HG02763 (cell line): ENCODE measurements at regions not wholly inside any gene's neighbourhood (a gene's known extent, or its start where the extent isn't known, plus 50 kb on each side); places are given as distances from the start of the nearest gene placed in this dataset.
"Not testable (repeated sequence)": the region's sequence is repeated elsewhere in the genome, so short reads cannot be mapped to it uniquely, and the experiment has no call there.

Experiments
- ATAC-seq: cut with Tn5 transposase; IDR thresholded peaks from one replicate; pipeline ENCODE4 v1.9.1; 2021; ENCODE audit warnings: mild to moderate bottlenecking, moderate library complexity; ENCODE audit not compliant: unreplicated experiment

DNA sequence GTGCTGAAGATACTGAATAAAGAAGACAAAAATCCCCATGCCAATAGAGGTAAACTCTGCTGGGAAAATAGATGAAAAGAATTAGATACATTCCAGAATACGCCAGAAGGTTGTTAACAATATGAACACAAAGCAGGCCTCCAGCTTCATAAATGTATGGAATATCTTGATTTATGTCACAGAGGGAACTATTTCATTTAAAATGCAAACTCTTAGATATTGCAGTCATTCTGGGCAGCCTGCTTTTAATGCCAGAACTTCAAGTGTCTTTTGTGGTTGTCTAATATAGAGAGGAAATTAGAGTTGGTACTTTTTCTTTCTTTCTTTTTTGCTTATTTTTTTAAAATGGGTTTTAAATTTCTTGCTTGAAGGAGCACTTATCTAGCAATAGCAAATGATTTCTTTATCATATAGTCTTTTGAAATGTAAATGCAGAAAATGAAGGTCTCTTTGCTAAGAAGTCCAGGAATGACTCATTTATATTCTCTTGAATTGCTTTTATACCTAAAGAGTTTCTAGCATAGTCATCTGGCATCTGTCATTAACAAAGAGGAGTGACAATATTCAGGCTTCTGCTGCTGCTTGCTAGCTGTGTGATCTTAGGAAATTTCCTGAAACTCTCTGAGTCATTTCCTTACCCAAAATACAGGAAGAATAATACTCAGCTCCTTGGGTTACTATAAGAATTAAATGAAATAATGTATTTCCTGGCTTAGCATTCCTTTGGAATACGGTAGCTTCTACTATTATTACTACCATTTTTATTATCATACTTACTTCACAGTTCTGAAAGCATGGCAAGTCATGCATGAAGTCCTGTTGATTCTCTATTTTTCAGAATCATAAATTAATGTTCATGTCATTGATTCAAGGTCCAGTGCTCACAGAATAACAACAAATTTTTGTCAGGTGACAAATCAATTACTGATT, 527.6 kb downstream of the DIPK2A start:
- no peak for ATAC-seq

DNA sequence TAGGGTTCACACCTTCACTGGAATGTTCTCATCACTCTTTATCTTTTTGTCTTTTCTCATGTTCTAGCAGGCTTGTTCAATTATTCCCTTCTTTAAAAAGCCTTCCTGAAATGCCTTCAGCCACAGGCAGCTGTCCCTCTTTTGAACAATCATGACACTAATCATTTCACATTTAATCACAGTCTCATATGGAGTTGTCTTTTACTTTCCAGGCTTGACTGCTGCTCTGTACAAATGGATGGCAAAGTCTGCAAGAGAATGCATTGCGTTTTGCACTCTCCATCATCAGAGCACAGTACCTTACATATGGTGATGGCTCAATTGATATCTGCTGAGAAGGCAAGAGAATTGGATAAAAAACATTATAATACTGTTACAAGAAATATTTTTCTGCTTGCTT, 529.8 kb downstream of the DIPK2A start:
- ATAC-seq = no peak

DNA sequence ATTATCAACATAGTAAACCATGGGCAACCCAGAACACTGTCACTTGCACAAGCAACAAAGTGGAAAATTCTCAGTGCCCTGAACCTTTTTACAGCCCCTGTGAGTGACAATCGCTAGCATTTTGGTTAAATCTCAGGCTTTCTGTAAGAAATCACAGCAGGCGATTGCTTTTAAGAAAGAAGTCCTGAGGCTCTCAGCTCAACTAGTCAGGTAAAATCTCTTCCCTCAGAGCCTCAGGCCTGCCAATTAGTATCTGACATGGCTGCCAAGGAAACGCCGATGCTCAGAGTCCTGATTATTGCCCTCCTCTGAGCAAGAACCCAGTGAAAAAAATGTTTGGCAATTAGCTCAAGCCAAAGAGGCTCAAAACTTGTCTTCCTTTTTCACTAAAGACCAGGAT, 530.8 kb downstream of the DIPK2A start:
- no peak for ATAC-seq

DNA sequence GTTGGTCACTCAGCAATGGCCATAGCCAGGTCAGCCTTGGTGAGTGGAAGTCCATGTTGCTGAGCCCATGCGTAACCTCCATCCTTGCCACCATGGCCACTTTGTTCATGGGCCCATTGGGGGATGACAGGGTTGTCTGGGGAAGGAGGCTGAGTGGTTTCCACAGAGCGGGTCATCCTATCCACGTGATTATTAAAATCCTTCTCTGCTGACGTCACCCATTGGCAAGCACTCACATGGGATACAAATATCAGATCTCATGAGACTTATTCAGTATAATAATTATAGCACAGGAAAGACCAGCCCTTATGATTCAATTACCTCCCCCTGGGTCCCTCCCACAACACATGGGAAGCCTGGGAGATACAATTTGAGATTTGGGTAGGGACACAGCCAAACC, 534.8 kb downstream of the DIPK2A start:
- not testable (repeated sequence) for ATAC-seq

DNA sequence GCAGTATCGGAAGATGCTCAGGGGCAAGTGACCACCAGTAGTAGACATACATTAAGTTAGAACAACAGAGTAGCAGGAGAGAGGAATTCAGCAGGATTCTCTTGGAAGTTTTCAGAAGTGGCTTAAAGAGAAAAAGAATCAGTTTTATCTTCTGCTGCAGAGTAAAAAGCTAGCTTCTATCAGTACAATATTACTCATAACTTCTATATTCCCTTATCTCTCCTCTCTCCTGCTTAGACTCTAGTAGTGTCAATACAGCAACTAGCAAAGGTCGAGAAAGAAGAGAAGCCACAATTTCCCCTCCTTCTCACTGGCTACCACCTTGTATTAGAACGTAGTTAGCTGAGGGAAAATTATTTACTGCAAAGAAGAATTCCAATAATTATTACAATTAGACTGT, 539.7 kb downstream of the DIPK2A start:
- no peak for ATAC-seq

DNA sequence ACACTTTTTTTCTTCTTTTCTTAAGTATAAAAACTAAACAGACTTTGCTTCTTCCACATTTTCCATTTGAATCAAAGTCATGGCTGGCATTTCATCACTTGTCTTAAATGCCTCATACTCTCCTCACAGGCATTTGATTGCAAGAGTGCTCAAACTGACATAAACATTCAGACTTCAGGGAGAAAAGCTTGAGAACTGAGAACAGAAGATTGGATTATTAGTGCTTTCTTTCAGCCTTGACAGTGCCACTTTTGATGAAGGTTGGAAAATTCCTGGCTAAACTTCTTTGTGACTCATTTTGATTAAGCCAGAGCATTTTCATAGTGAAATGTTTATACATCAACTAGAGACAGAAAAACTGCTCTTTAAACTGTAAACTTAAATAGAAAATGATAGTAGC, 544.4 kb downstream of the DIPK2A start:
- no peak for ATAC-seq

DNA sequence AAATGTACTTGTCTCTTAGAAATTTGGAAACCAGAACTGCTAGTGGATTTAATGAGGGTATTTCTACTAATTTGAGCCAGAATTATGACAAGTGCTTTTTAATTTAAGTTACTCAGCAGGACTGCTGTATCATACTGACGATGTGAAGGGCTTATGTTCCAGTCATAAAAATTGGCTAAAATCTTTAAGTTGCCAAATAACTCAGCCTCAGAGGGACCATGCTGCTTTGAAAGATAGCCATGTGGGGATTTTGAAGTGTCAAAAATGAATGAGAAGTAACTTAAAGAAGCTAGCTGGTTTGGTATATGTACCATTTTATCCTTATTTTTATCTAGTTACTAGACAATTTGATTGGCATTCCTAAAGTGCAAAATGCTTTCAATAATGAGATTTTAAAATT, 545.0 kb downstream of the DIPK2A start:
- no peak for ATAC-seq

DNA sequence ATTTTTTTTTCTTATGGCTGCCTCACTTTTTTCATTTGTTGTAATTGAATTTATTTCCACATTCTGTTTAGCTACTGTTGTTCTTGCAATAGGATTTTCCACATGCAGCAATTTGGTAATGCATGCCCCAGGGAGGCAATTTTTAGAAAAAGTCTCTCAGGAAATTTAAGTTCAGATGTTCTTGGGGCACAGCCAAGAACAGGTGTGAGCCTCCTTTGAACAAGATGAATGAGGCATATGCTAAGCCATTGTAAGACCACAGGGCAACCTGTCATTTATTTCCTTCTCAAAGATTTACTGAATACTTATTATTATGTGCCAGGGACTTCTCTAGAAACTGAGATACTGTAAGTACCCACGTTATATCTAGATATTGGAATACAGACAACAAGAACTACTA, 549.5 kb downstream of the DIPK2A start:
- no peak for ATAC-seq

DNA sequence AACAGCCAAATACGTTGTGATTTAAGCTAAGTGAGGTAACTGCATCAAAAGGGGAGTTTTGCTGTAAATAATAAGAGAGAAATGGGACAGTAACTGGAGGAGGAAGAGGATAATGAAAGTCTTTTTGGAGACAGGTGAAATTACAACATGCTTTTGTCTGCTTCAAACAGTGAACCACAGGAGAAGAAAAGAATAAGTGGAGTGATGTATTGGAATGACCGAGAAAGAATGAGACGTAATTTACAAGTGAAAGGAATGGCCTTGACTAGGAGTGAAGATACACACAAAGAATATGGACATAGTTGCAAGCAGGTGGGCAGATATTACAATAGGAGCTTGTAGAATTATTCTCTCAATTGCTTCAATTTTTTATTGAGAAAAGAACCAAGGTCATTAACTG, 550.8 kb downstream of the DIPK2A start:
- ATAC-seq = no peak

DNA sequence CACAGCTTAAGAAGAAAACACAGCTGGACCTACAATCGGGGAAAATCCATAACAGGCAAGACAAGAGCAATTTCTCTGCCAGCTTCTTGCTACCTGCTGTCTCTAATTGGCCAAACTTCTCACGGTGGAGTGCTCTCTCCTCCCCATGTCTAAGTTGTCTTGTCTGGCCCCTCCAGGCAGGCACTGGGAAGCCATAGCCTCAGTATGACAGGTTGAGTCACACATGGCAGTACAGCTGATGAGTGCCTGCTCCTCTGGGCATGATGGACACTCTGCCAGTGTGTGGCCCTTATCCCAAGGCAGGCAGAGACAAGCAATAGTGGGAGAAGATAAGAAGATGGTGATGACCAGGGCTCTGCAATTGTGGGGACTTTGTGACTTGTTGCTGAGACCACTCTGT, 551.8 kb downstream of the DIPK2A start:
- no peak for ATAC-seq

DNA sequence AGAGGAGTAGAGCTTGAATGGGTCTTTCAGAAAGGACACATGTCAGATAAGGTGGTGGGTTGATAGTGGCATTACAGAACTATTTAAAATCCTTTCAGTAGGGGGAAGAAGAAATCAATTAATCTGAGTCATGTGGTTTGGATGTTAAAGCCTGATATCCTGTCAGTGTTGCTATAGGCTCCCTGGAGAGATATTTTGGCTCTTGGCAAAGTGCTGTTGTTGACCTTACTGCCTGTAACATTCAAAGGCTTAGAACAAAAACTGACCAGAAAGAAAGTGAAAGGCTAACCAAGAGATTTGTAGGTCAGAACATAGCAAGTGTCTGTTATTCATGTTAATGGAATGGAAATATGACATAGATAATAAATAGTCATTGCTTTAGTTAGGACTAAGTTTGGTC, 552.9 kb downstream of the DIPK2A start:
- ATAC-seq = no peak

DNA sequence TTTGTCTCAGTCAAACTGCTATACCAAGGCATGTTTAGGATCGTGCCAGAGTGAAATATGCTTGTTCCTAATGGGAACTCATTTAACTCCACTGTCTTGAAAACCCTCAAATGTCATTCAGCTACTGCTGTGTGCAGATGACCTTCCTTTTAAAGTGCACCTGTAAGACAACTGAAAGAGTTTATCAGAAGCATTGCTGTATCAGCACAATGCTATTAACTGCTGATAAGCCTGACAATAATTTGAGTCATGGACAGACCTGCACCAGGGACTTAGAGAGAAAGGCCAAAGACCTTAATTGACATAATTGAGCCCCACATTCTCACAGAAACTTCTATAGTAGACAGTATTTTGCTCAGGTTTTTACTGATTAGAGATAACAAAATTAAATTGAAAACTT, 557.9 kb downstream of the DIPK2A start:
- ATAC-seq = no peak

DNA sequence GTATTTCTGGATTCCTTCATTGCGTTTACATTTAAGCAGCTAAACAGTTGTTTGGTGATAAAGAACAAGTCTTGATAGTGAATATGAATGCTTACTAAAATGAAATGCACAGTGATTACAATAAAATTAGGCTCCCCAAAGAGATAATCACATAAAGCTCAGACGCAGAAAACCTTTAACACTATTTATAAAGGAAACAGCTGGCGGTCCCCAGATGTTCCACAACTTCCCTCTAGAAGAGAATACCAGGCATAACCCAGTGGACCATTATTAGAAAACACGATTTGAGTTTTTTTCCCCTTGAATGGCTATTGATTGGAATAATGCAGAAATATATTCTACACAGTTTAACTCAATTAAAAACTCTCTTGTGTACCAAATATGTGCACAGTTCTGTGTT, 573.2 kb downstream of the DIPK2A start:
- no peak for ATAC-seq

DNA sequence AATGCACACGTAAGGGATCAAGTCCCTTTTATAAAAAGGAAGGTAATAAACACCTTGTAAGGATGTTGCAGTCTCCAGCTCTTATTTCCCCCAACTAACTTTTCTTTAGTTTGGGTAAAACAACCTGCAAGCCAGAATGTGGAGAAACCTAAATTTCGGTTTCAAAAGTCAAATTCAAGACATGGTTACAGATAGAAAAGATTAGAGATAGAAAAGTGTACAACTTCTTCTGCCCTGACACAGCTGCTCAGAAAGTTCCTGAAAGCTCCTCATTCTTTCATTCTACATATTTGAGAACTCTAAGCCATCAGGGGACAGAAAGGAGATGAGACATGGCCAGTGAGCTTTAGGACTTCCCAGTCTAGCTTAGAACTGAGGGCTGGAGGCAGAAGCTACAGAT, 574.9 kb downstream of the DIPK2A start:
- no peak for ATAC-seq

DNA sequence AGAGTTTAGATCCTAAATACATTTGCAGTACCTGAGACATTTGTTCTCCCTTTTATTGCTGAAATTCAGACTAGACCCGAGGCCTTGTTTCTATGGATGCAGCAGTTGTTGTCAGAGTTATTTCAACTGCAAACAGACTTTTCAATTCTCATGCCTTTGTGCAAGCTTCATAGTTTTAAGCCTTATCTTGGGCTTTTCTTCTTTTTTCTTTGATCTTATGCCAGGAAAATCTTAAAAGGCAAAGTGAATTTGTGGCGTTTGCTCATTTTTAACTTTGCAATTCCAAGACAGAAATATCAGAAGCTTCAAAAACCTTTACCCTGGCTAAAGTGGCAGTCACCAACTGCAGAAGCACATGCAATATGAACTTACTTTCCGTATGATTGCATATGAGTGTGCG, 576.7 kb downstream of the DIPK2A start:
- no peak for ATAC-seq

DNA sequence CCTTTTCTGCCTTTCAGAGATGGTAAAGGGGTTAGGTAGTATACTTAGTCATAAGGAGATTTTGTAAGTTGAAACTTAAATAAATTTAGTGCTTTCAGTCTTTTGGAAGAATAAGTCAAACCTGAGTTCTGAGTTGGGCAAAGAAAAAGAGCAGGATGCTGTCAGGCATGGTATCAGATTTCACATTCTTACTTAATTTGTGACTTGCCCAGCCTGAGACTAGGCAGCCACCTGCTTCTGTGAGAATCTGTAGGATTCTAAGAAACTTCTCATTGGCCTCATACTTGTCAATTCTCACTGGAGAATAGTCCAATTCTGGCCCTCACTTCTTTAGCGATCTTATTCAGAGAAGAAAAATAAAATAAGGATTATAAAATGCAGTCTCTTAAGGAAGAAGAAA, 577.5 kb downstream of the DIPK2A start:
- no peak for ATAC-seq

DNA sequence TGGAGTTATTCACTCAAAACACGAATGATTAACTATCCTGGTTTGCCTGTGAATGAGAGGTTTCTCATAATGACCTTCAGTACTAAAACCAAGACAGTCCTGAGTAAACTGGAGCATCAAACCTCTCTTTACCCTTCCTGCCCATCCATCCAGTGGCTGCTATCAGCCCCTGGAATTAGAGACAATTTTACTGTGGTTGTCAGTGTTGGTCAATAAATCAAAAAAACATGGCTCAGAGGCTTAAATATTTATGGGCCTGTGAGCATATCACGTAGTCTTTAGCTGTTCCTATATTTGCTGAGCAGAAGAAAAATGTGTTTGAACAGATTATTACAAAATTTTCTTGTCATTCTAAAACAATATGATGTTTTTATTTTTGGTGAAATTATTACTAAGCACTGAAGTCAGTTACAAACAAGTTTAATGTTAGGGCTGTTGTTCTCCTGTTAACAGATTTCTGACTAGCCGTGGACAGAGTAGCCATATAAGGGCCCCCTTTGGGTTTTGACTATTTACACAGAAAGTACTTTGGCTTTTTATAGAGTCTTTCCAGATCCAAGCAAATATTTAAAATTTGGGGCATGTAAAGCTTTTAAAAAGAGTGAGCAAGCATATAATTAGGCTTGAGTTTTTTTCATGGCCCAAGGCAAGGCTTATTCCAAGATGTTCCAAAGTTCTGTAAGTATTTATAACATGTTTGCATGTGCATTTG, 580.9 kb downstream of the DIPK2A start:
- ATAC-seq = no peak

DNA sequence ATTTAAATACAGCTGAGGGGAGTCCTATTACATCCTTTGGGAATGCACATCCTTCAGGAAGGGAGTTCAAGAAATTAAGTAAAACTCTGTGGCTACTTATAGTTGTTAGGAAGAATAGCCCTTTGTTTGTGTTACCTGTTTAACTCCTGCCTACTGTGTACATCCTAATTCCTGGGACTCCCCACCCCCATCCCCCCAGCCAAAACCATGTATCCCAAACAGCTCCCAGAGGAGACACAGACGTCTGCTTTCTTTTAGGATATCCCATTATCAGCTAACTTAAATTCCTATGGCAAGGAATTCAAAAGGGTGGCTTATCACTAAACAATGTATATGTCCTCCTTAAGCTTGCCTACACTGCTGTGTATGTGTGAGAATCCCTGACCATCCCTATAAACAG, 581.7 kb downstream of the DIPK2A start:
- no peak for ATAC-seq

DNA sequence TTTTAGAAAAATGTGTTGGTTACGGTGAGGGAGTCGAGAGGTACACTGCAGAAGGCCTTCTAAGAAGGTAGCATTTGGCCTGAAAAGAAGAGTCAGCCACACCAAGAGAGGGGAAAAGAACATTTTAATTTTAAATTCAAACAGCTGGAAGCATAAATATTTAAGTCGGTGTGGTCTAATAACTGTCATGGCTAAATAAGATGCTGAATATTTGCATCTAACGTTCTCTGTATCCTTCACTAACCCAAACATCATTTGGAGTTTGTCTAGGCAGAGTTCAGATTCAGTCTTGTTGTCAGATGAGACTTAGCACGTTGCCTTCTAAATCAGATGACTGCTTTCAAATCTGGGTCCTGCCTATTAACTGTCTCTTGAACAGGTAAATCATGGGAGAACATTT, 583.3 kb downstream of the DIPK2A start:
- ATAC-seq = no peak

DNA sequence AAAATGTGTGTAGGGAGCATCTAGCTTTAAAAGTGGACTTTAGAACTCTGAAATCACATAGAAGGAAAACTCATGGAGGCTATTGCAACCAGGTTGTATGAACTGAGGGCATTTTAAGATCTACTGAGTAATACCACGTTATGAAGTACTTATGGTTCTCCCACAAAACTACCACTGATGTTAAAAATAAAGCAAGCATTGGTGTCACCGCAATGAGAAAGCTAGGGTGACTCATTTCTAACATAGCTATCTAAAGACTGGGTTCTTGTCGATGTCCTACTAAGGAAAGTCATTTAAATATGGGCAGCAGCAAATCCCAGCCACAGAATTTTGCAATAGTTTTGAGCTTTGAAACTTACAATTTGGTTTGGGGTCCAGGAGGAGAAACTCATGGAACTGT, 584.8 kb downstream of the DIPK2A start:
- peak; percentile 53 for ATAC-seq

DNA sequence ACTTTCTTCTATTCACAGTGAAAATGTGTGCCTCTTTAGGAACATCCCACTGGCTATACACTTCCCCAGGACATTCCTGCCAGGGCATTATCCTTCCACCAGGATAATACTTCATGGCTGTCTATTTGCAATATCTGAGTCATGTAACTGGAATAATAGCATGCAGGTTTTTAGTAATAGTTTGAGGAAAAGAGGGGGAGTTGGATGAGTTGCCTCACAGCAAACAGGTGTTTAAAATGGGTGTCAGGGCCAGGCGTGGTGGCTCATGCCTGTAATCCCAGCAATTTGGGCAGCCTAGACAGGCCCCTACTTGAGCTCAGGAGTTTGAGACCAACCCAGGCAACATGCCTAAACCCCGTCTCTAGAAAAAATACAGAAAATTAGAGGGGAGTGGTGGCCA, 585.9 kb downstream of the DIPK2A start:
- no peak for ATAC-seq

DNA sequence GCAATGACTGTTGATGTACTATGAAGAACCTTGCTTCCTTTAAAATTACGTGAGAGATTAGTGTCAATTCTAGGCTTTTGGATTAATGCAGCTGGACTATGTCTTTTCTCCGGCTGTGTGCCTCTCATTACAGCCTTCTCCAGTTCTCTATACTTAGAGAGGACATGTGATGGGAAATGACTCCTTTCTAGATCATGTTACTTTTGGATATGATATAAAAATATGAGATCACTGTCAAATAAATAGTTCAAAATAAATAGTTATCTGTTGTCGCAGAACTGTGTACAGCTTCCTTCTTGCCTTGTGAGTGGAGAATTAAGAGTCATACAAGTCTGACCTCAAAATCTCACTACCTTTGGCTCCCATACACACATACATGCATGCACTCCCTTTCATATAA, 592.4 kb downstream of the DIPK2A start:
- no peak for ATAC-seq
